T-cell (primary cell): ENCODE measurements at regions not wholly inside any gene's neighbourhood (a gene's known extent, or its start where the extent isn't known, plus 50 kb on each side); places are given as distances from the start of the nearest gene placed in this dataset.

Source experiments
- ATAC-seq, 4 experiments: fragments of 200-7000 bp in 3 of 4; fragments of 150-1000 bp in 1 of 4; cut with Tn5 transposase; replicated peaks in 1 of 4; 1 replicate in 3 of 4; 2 replicates in 1 of 4; pipeline ENCODE4 v1.10.0; 2021; ENCODE audit warnings: moderate library complexity in 3 of 4, mild to moderate bottlenecking in 2 of 4, moderate number of reproducible peaks in 1 of 4
- CTCF ChIA-PET, 2 donors: fragments of 300-600 bp; sonication (Branson Sonifier 250); formaldehyde crosslinking; loops; one replicate each; lab custom pipeline; 2022; ENCODE audit warnings: antibody characterized with exemption in 2 of 2; lab: Charles Lee
- POLR2A ChIA-PET, 2 donors: fragments of 300-600 bp; sonication (Branson Sonifier 250); formaldehyde crosslinking; loops; one replicate each; lab custom pipeline; 2022; ENCODE audit warnings: antibody characterized with exemption in 2 of 2; lab: Charles Lee
- DNase-seq, 35 experiments: peaks; one replicate each; pipeline versions ENCODE4 v3.0.0 to v3.0.0-alpha.2; 2013 to 2023
- H3K27ac ChIP-seq: one replicate; pipeline ENCODE4 v1.5.1; 2013; ENCODE audit warnings: low read length
- H3K27me3 ChIP-seq, 2 experiments: replicated peaks in 1 of 2; 1 replicate in 1 of 2; 2 replicates in 1 of 2; pipeline versions ENCODE4 v1.6.1 to v1.7.0; 2013; ENCODE audit warnings: low read length in 1 of 2, mixed read lengths in 1 of 2; ENCODE audit not compliant: control insufficient read depth in 2 of 2, insufficient read depth in 2 of 2; ENCODE audit errors: extremely low read depth in 1 of 2
- H3K36me3 ChIP-seq, 2 donors: 1 replicate in 1 of 2; 2 replicates in 1 of 2; pipeline versions ENCODE4 v1.6.1 to v1.7.0; 2013; ENCODE audit warnings: low read length in 1 of 2; ENCODE audit not compliant: control insufficient read depth in 2 of 2, insufficient read depth in 1 of 2; ENCODE audit errors: extremely low read depth in 1 of 2
- H3K4me1 ChIP-seq, 2 experiments: 1 replicate in 1 of 2; 2 replicates in 1 of 2; pipeline versions ENCODE4 v1.6.1 to v1.7.0; 2013; ENCODE audit warnings: low read length in 2 of 2, mixed read lengths in 1 of 2; ENCODE audit not compliant: insufficient read depth in 2 of 2, control insufficient read depth in 1 of 2; ENCODE audit errors: extremely low read depth in 1 of 2
- H3K4me3 ChIP-seq, 2 donors: 1 replicate in 1 of 2; 2 replicates in 1 of 2; pipeline versions ENCODE4 v1.5.1 to v1.7.0; 2013; ENCODE audit warnings: mild to moderate bottlenecking in 2 of 2, low read length in 1 of 2, moderate library complexity in 1 of 2; ENCODE audit not compliant: control insufficient read depth in 1 of 2; ENCODE audit errors: extremely low read depth in 1 of 2
- H3K9me3 ChIP-seq: 2 replicates; pipeline ENCODE4 v1.7.0; 2013
- H3K27ac Mint-ChIP-seq, 2 donors: one replicate each; pipeline ENCODE4 v1.8.0; 2020 to 2021; ENCODE audit warnings: mild to moderate bottlenecking in 2 of 2, mixed read lengths in 2 of 2
- H3K27me3 Mint-ChIP-seq, 2 donors: one replicate each; pipeline ENCODE4 v1.8.0; 2021 to 2022; ENCODE audit warnings: mixed read lengths in 2 of 2
- H3K36me3 Mint-ChIP-seq: one replicate; pipeline ENCODE4 v1.8.0; 2021; ENCODE audit warnings: mixed read lengths
- H3K4me1 Mint-ChIP-seq, 3 donors: one replicate each; pipeline ENCODE4 v1.8.0; 2020 to 2022; ENCODE audit warnings: mixed read lengths in 3 of 3, mild to moderate bottlenecking in 1 of 3
- H3K4me3 Mint-ChIP-seq, 3 donors: one replicate each; pipeline ENCODE4 v1.8.0; 2020 to 2022; ENCODE audit warnings: mild to moderate bottlenecking in 3 of 3, mixed read lengths in 3 of 3, moderate library complexity in 3 of 3
- H3K9me3 Mint-ChIP-seq, 3 donors: one replicate each; pipeline ENCODE4 v1.8.0; 2020 to 2022; ENCODE audit warnings: mixed read lengths in 3 of 3
- WGBS: methylation state at CpG from one replicate; pipeline ENCODE4 v1.1.5; 2013; ENCODE audit warnings: missing lambda C conversion rate; ENCODE audit not compliant: insufficient coverage; 5-methylcytosine and 5-hydroxymethylcytosine counted together

GRCh38 chr4:124243671-124244366, 468.7 kb downstream of the ANKRD50 start:
- WGBS, result 29% methylated on average over 2 of the region's 3 CpGs
- peaks cover 5 to 6% (median 6%) of the 10 kb centered on the region in 3 donors for H3K9me3 Mint-ChIP-seq
- ATAC-seq (no peak), DNase-seq (no peak)
- Histone ChIP-seq H3K9me3 (no peaks in the 10 kb centered on the region), H3K36me3 (no peaks in the 10 kb centered on the region), H3K4me3 (no peak overlapping the region), H3K4me1 (no peaks in the 10 kb centered on the region), H3K27ac (no peak overlapping the region), H3K27me3 (no peaks in the 10 kb centered on the region)
- H3K4me1 Mint-ChIP-seq, result no peaks in the 10 kb centered on the region
- CTCF ChIA-PET, result no interaction called here
- POLR2A ChIA-PET, result no interaction called here
- H3K27ac Mint-ChIP-seq, result no peak overlapping the region
- peaks cover 0 to 7% of the 10 kb centered on the region in 2 donors for H3K27me3 Mint-ChIP-seq
- no peaks in the 10 kb centered on the region for H3K36me3 Mint-ChIP-seq
- H3K4me3 Mint-ChIP-seq, result no peak overlapping the region

DNA sequence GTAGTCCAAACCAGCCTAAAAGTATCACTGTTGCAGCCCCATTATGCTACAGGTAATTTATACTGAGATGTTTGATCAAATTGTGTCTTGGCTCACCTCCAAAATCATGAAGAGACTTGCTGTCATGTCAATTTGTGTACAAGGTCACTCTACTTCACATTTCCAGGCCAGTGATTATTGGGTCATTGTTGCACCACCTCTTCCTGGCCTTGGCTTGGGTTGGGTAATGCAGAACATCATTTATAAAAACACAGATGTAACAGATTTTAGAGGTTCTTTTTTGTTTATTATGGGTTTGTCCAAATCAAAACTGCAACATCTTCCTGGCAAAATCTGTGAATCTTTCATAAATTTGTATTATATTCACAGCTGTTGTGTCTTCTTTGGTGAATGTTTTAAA, 459.5 kb downstream of the ANKRD50 start:
- no peak overlapping the region for H3K27ac Mint-ChIP-seq
- H3K4me3 Mint-ChIP-seq, result no peak overlapping the region
- no peak overlapping the region for H3K4me3 ChIP-seq
- no peaks in the 10 kb centered on the region for H3K36me3 ChIP-seq
- ChIA-PET POLR2A (no interaction called here), CTCF (no interaction called here)
- H3K9me3 Mint-ChIP-seq, result no peaks in the 10 kb centered on the region
- no peak overlapping the region for H3K27ac ChIP-seq
- H3K4me1 Mint-ChIP-seq, result no peaks in the 10 kb centered on the region
- H3K9me3 ChIP-seq, result no peaks in the 10 kb centered on the region
- ATAC-seq (no peak), DNase-seq (no peak)
- peaks cover 0 to 4% of the 10 kb centered on the region in 2 donors for H3K27me3 Mint-ChIP-seq
- H3K4me1 ChIP-seq, result no peaks in the 10 kb centered on the region
- no peaks in the 10 kb centered on the region for H3K36me3 Mint-ChIP-seq
- H3K27me3 ChIP-seq, result no peaks in the 10 kb centered on the region

- no peaks in the 10 kb centered on the region for H3K4me1 ChIP-seq
- ChIA-PET CTCF (no interaction called here), POLR2A (no interaction called here)
- Mint-ChIP-seq H3K27ac (no peak overlapping the region), H3K4me1 (no peaks in the 10 kb centered on the region), H3K4me3 (no peak overlapping the region), H3K9me3 (no peaks in the 10 kb centered on the region), H3K36me3 (no peaks in the 10 kb centered on the region), H3K27me3 (no peaks in the 10 kb centered on the region)
- no peaks in the 10 kb centered on the region for H3K27me3 ChIP-seq
- peak in 1 of 4 experiments; percentile 49 for ATAC-seq
- WGBS, result 42% methylated on average over 5 of the region's 7 CpGs
- DNase-seq, result peak in 25 of 35 experiments; percentile 0 to 56 (median 6)
- no peaks in the 10 kb centered on the region for H3K9me3 ChIP-seq
- H3K36me3 ChIP-seq, result no peaks in the 10 kb centered on the region
- no peak overlapping the region for H3K4me3 ChIP-seq
- H3K27ac ChIP-seq, result no peak overlapping the region
Observed at GRCh38 chr4:124262211-124263179, 450.0 kb downstream of the ANKRD50 start.

DNA sequence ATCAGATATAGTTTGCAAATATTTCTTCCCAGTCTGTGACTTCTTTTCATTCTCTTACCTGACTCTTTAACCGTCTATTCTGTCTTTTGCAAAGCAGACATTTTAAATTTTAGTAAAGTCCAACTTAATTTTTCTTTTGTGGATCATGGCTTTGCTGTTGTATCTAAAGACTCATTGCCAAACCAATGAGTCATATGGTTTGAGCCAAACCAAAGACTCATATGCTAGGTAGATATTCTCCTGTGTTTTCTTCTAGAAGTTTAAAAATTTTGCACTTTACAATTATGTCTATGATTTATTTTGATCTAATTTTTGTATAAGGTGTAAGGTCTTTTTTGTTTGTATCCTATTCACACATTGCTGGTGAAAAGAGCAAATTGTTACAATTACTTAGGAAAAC, 446.8 kb downstream of the ANKRD50 start:
- Mint-ChIP-seq H3K4me3 (no peak overlapping the region), H3K9me3 (peaks cover 0 to 1% (median 0%) of the 10 kb centered on the region in 3 donors), H3K27me3 (no peaks in the 10 kb centered on the region), H3K36me3 (no peaks in the 10 kb centered on the region), H3K27ac (no peak overlapping the region), H3K4me1 (no peaks in the 10 kb centered on the region)
- CTCF ChIA-PET, result interaction anchor here in 1 of 2 donors (0.6 kb wide), 1 partner anchor 1163 kb away, joined by 7 read pairs; no protein-coding TSS in a partner anchor
- Histone ChIP-seq H3K4me1 (no peaks in the 10 kb centered on the region), H3K4me3 (no peak overlapping the region), H3K9me3 (no peaks in the 10 kb centered on the region), H3K27ac (no peak overlapping the region), H3K27me3 (no peaks in the 10 kb centered on the region), H3K36me3 (no peaks in the 10 kb centered on the region)
- ATAC-seq, result no peak
- no CpG with 5 or more reads among the region's 1 CpG for WGBS
- POLR2A ChIA-PET, result no interaction called here
- DNase-seq, result no peak

DNA sequence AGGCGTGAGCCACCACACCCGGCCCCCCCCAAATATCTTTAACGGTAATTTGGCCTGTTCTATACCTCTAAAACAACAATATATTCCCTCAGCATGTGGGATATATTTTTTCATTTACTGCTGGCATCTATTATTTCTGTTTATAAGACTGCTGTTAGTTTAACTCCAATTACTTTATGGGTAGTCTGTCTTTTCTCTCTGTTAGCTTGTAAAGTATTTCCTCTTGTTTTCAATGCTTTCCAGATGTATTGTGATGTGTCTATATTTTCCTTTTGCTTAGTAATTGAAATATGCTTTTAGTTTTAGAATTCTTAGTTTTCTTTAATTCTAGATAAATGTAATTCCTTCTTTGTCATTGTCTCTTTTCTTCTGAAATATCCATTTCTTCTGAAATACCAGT, 445.8 kb downstream of the ANKRD50 start:
- no peaks in the 10 kb centered on the region for H3K36me3 ChIP-seq
- H3K27me3 Mint-ChIP-seq, result peaks cover 0 to 4% of the 10 kb centered on the region in 2 donors
- ATAC-seq (no peak), DNase-seq (no peak)
- no CpG with 5 or more reads among the region's 3 CpGs for WGBS
- H3K4me1 ChIP-seq, result no peaks in the 10 kb centered on the region
- no peak overlapping the region for H3K4me3 Mint-ChIP-seq
- H3K36me3 Mint-ChIP-seq, result no peaks in the 10 kb centered on the region
- no peak overlapping the region for H3K4me3 ChIP-seq
- peaks cover 0 to 7% (median 5%) of the 10 kb centered on the region in 3 donors for H3K9me3 Mint-ChIP-seq
- no peak overlapping the region for H3K27ac ChIP-seq
- POLR2A ChIA-PET, result no interaction called here
- CTCF ChIA-PET, result interaction anchor here in 1 of 2 donors (0.6 kb wide), 1 partner anchor 19 kb away, joined by 3 read pairs; no protein-coding TSS in a partner anchor
- no peaks in the 10 kb centered on the region for H3K4me1 Mint-ChIP-seq
- no peaks in the 10 kb centered on the region for H3K27me3 ChIP-seq
- H3K27ac Mint-ChIP-seq, result no peak overlapping the region
- H3K9me3 ChIP-seq, result no peaks in the 10 kb centered on the region

- CTCF ChIA-PET, result no interaction called here
Observed at GRCh38 chr4:124276461-124276860, 436.1 kb downstream of the ANKRD50 start.

More at GRCh38 chr4:124276461-124276860, 436.1 kb downstream of the ANKRD50 start:
- Histone ChIP-seq H3K27ac (no peak overlapping the region), H3K4me1 (no peaks in the 10 kb centered on the region), H3K27me3 (no peaks in the 10 kb centered on the region), H3K9me3 (no peaks in the 10 kb centered on the region), H3K4me3 (no peak overlapping the region), H3K36me3 (no peaks in the 10 kb centered on the region)
- no peaks in the 10 kb centered on the region for H3K36me3 Mint-ChIP-seq
- no peak for DNase-seq
- no peak for ATAC-seq
- no peak overlapping the region for H3K4me3 Mint-ChIP-seq
- no peaks in the 10 kb centered on the region for H3K4me1 Mint-ChIP-seq
- H3K9me3 Mint-ChIP-seq, result peaks cover 0 to 6% (median 3%) of the 10 kb centered on the region in 3 donors
- peaks cover 0 to 4% of the 10 kb centered on the region in 2 donors for H3K27me3 Mint-ChIP-seq
- POLR2A ChIA-PET, result no interaction called here
- H3K27ac Mint-ChIP-seq, result no peak overlapping the region
